NB4 (cell line): ENCODE measurements at regions not wholly inside any gene's neighbourhood (a gene's known extent, or its start where the extent isn't known, plus 50 kb on each side); places are given as distances from the start of the nearest gene placed in this dataset.

Experiments used
- DNase-seq: peaks from one replicate; pipeline ENCODE4 v3.0.0; 2010; ENCODE audit warnings: low read depth
- H3K4me3 ChIP-seq: one replicate; pipeline ENCODE4 v1.5.1; 2011; ENCODE audit warnings: mild to moderate bottlenecking, low read depth, low read length, moderate library complexity
- MAX ChIP-seq: IDR thresholded peaks from 2 replicates; pipeline ENCODE4 v1.6.1; 2011; ENCODE audit warnings: low read depth, low read length
- MYC ChIP-seq: IDR thresholded peaks from 2 replicates; pipeline ENCODE4 v1.6.1; 2011; ENCODE audit warnings: low read depth, low read length
- POLR2A ChIP-seq: IDR thresholded peaks from 2 replicates; pipeline ENCODE4 v1.6.1; 2011; ENCODE audit warnings: mild to moderate bottlenecking; ENCODE audit not compliant: insufficient read length; ENCODE audit errors: extremely low read depth
- TF ChIP-seq, protein P1 (sequence below): IDR thresholded peaks from one replicate; pipeline ENCODE4 v1.5.1; 2012; ENCODE audit warnings: low read depth, low read length

DNA sequence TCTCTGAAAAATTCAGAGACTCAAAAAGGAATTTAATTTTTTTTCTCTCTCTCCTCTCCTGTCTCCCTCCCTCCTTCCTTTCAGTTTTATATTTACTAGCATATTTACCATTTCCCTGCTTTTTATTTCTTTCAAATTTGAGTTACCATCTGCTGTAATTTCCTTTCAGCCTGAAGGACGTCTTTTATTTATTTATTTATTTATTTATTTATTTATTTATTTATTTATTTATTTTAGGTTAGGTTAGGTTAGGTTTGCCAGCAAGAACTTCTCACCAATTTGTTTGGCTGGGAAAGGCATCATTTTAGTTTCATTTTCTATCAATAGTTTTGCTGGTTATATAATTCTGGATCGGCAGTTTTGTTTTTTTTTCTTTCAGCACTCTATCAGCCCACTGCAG lies 231.7 kb upstream of the ZRANB2 start:
- no peak overlapping the region for H3K4me3 ChIP-seq
- no peak for TF ChIP-seq MAX
- TF ChIP-seq POLR2A: no peak
- no peak for TF ChIP-seq MYC
- TF ChIP-seq, protein P1, sequence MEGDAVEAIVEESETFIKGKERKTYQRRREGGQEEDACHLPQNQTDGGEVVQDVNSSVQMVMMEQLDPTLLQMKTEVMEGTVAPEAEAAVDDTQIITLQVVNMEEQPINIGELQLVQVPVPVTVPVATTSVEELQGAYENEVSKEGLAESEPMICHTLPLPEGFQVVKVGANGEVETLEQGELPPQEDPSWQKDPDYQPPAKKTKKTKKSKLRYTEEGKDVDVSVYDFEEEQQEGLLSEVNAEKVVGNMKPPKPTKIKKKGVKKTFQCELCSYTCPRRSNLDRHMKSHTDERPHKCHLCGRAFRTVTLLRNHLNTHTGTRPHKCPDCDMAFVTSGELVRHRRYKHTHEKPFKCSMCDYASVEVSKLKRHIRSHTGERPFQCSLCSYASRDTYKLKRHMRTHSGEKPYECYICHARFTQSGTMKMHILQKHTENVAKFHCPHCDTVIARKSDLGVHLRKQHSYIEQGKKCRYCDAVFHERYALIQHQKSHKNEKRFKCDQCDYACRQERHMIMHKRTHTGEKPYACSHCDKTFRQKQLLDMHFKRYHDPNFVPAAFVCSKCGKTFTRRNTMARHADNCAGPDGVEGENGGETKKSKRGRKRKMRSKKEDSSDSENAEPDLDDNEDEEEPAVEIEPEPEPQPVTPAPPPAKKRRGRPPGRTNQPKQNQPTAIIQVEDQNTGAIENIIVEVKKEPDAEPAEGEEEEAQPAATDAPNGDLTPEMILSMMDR: no peak
- no peak for DNase-seq

DNA sequence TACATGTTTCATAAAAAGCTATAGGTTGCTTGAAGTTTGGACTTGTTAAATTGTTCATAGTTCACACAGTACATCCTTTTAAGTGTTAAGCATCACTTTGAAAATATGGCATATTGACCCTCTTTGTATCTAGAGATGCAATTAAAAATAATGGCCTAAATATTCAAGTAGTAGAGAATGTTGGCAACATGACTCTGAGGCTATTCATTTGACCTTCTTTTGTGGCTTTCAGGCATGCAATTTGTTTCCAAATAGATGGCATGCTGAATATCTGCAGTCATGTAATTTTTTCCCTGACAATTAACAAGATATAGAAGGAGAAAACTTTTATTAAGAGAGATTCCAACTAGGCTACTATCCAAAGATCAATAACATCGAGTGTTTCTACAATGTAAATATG lies 230.5 kb upstream of the ZRANB2 start:
- DNase-seq: no peak
- H3K4me3 ChIP-seq: no peak overlapping the region
- no peak for TF ChIP-seq MAX
- TF ChIP-seq POLR2A: no peak
- TF ChIP-seq, protein P1: no peak
- no peak for TF ChIP-seq MYC

DNA sequence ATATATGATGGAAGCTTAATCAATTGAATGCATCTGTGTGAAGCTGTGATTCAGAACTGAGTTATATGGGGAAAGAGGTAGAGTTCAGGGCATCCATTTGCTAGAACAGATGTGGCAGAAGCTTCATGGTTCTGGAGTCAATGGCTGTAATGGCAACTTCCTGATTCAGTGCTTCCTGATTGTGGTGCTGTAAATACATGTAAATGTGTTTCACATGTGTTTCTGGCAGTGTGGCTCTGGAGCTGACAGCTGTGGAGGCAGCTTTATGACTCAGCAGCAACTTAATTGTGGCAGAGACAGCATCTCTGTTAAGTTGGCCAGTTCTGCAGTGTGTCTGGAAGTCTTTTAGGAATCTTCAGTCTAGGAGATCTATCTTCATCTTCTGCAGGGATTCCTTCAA lies 226.6 kb upstream of the ZRANB2 start:
- peak; percentile 59 for DNase-seq
- TF ChIP-seq POLR2A (no peak), MAX (peak; percentile 72; the same call in 1 of the 2 replicates), MYC (0 out of 2 replicates have a peak, but pooled peaks have one; percentile 47)
- TF ChIP-seq, protein P1: no peak
- no peak overlapping the region for H3K4me3 ChIP-seq

GRCh38 chr1:71304125-71304524 lies 223.3 kb upstream of the ZRANB2 start:
- TF ChIP-seq POLR2A (no peak), MYC (no peak), MAX (no peak)
- TF ChIP-seq, protein P1: no peak
- peak; percentile 30 for DNase-seq
- H3K4me3 ChIP-seq: no peak overlapping the region

DNA sequence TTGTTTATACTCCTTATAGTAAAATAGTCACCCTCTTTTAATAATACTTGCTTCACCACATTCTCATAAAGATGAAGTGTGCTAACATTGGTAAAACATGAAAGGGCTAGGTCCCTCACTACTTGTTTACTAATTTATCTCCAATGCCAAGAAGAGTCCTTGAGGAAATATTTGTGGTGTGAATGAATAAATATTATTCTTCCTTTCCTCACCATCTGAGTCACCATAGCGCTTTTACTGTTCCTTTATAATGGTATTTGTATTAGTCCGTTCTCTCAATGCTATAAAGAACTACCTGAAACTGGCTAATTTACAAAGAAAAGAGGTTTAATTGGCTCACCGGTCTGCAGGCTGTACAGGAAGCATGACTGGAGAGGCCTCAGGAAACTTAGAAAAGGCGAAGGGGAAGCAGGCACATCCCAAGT lies 222.8 kb upstream of the ZRANB2 start:
- TF ChIP-seq POLR2A (no peak), MAX (no peak), MYC (no peak)
- TF ChIP-seq, protein P1: no peak
- H3K4me3 ChIP-seq: no peak overlapping the region
- peak; percentile 4 for DNase-seq
